MCF 10A (cell line): ENCODE measurements at regions not wholly inside any gene's neighbourhood (a gene's known extent, or its start where the extent isn't known, plus 50 kb on each side); places are given as distances from the start of the nearest gene placed in this dataset.

Experiments
- BruUV-seq: library from RNA; stranded (reverse); fragments of 400-500 nt; replicated peaks from 2 replicates; lab custom pipeline; 2021; lab: Mats Ljungman, UMichigan
- CTCF ChIA-PET: fragments of 300-600 bp; sonication (Branson Sonifier 250); formaldehyde crosslinking; extraction: SDS; loops from one replicate; lab custom pipeline; 2021; ENCODE audit warnings: antibody characterized with exemption, inconsistent platforms; lab: Yijun Ruan, JAX
- POLR2A ChIA-PET: fragments of 300-600, 350-650 bp; sonication (Branson Sonifier 250); formaldehyde crosslinking; extraction: SDS; loops from one replicate; lab custom pipeline; 2020; ENCODE audit warnings: antibody characterized with exemption, inconsistent platforms; lab: Yijun Ruan, JAX
- DNase-seq: peaks from one replicate; pipeline ENCODE4 v3.0.0-alpha.2; 2018; ENCODE audit not compliant: unreplicated experiment
- H3K27ac Mint-ChIP-seq: one replicate; pipeline ENCODE4 v1.8.0; 2022; ENCODE audit warnings: mild to moderate bottlenecking, low read depth, mixed read lengths; ENCODE audit not compliant: unreplicated experiment
- H3K27me3 Mint-ChIP-seq: one replicate; pipeline ENCODE4 v1.8.0; 2022; ENCODE audit warnings: mixed read lengths; ENCODE audit not compliant: insufficient read depth, unreplicated experiment
- H3K36me3 Mint-ChIP-seq: one replicate; pipeline ENCODE4 v1.8.0; 2022; ENCODE audit warnings: mild to moderate bottlenecking, moderate library complexity, mixed read lengths; ENCODE audit not compliant: insufficient read depth, unreplicated experiment
- H3K4me1 Mint-ChIP-seq: one replicate; pipeline ENCODE4 v1.8.0; 2022; ENCODE audit warnings: mixed read lengths; ENCODE audit not compliant: insufficient read depth, unreplicated experiment
- H3K4me3 Mint-ChIP-seq: one replicate; pipeline ENCODE4 v1.8.0; 2022; ENCODE audit warnings: mild to moderate bottlenecking, moderate library complexity, mixed read lengths; ENCODE audit not compliant: unreplicated experiment
- H3K9me3 Mint-ChIP-seq: one replicate; pipeline ENCODE4 v1.8.0; 2022; ENCODE audit warnings: mixed read lengths; ENCODE audit not compliant: unreplicated experiment
- intact Hi-C: fragments of 100-400 bp; cut with micrococcal nuclease; formaldehyde crosslinking; loops from 2 replicates; pipeline ENCODE4 v1.14.1; 2022
- TF ChIP-seq, protein P1 (sequence below): fragments of 200-600 bp; IDR thresholded peaks from one replicate; pipeline ENCODE4 v1.8.0; 2022; ENCODE audit warnings: antibody characterized with exemption, mild to moderate bottlenecking; ENCODE audit not compliant: unreplicated experiment

DNA sequence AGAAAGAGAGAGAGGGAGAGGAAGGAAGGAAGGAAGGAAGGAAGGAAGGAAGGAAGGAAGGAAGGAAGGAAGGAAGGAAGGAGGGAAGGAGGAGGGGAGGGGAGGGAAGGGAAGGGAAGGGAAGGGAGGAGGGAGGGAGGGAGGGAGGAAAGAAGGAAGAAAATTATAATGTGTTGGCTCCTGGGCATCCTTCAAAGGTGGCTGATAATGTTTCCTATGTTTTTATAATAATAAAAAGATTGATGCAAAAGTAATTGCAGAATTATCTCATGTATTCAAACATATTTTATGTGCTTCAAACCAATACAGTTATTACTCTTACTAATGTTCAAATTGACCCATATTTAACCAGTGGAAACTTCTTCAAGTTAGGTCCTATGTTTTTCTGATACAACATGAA, 260.9 kb downstream of the LNPK start:
- ChIA-PET CTCF (no interaction called here), POLR2A (no interaction called here)
- no peaks in the 10 kb centered on the region for H3K4me1 Mint-ChIP-seq
- no peaks in the 10 kb centered on the region for H3K9me3 Mint-ChIP-seq
- intact Hi-C loops = no loop called here
- no peaks in the 10 kb centered on the region for H3K36me3 Mint-ChIP-seq
- TF ChIP-seq, protein P1, sequence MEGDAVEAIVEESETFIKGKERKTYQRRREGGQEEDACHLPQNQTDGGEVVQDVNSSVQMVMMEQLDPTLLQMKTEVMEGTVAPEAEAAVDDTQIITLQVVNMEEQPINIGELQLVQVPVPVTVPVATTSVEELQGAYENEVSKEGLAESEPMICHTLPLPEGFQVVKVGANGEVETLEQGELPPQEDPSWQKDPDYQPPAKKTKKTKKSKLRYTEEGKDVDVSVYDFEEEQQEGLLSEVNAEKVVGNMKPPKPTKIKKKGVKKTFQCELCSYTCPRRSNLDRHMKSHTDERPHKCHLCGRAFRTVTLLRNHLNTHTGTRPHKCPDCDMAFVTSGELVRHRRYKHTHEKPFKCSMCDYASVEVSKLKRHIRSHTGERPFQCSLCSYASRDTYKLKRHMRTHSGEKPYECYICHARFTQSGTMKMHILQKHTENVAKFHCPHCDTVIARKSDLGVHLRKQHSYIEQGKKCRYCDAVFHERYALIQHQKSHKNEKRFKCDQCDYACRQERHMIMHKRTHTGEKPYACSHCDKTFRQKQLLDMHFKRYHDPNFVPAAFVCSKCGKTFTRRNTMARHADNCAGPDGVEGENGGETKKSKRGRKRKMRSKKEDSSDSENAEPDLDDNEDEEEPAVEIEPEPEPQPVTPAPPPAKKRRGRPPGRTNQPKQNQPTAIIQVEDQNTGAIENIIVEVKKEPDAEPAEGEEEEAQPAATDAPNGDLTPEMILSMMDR = no peak
- H3K27ac Mint-ChIP-seq = no peak overlapping the region
- no TSS peak for BruUV-seq
- no peak for DNase-seq
- H3K4me3 Mint-ChIP-seq = no peak overlapping the region
- no peaks in the 10 kb centered on the region for H3K27me3 Mint-ChIP-seq

DNA sequence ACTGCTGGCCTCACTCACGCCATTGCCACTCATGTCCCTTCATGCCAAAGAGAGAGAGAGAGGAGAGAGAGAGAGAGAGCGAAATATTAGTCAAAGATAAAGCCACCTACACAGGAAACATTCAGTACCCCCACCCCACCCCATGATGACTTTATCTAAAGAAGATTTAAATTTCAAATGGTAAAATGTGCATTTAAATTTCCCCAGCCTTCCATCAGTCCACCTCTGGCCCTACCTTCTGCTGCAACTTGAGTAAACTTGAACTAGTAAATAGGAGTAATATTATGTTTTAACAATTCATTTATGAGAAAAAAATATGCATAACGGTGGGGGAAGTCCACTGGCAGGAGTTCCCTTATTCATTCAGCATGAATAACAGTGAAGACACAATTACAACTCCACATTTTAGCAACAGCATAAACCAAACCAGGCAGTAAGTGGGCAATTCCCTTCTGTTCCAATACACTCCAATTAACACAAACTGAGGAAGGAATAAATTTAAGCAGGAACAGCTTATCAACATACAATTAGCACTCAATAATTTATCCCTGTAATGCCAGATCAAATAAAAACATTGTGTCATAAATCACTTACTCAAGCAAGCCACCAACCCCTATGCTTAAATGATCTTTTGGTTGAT, 264.2 kb downstream of the LNPK start:
- Mint-ChIP-seq H3K4me1 (no peaks in the 10 kb centered on the region), H3K27ac (no peak overlapping the region), H3K27me3 (no peaks in the 10 kb centered on the region), H3K9me3 (no peaks in the 10 kb centered on the region), H3K4me3 (no peak overlapping the region), H3K36me3 (no peaks in the 10 kb centered on the region)
- ChIA-PET POLR2A (no interaction called here), CTCF (no interaction called here)
- intact Hi-C loops = loop anchor here (10.0 kb wide), 1 partner anchor 117 kb away; no protein-coding TSS in a partner anchor
- DNase-seq = no peak
- no TSS peak for BruUV-seq
- TF ChIP-seq, protein P1 = no peak

DNA sequence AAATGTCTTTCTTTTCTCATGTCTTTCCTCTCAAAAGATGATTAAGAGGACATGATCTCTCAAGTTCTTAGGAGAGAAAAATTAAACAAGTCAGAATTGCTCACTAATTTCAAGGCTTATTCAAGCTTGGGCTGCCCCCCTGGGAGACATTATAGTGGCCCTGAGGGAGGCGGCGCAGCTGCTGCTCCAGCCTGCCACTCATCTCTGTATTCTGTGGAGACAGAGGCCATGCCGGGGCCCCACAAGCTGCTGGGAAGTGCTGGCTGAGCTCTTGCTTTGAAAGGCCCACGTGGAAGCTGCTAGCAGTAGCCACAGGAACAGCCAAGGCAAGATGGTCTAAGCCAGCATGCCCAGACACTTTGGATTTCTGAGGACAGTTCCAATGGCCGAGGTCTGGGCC, 267.4 kb downstream of the LNPK start:
- no TSS peak for BruUV-seq
- TF ChIP-seq, protein P1 = no peak
- CTCF ChIA-PET = no interaction called here
- intact Hi-C loops = loop anchor here (10.0 kb wide), 1 partner anchor 120 kb away; no protein-coding TSS in a partner anchor
- DNase-seq = no peak
- no peaks in the 10 kb centered on the region for H3K4me1 Mint-ChIP-seq
- no peak overlapping the region for H3K27ac Mint-ChIP-seq
- POLR2A ChIA-PET = no interaction called here
- no peaks in the 10 kb centered on the region for H3K27me3 Mint-ChIP-seq
- no peaks in the 10 kb centered on the region for H3K9me3 Mint-ChIP-seq
- H3K4me3 Mint-ChIP-seq = no peak overlapping the region
- H3K36me3 Mint-ChIP-seq = no peaks in the 10 kb centered on the region

DNA sequence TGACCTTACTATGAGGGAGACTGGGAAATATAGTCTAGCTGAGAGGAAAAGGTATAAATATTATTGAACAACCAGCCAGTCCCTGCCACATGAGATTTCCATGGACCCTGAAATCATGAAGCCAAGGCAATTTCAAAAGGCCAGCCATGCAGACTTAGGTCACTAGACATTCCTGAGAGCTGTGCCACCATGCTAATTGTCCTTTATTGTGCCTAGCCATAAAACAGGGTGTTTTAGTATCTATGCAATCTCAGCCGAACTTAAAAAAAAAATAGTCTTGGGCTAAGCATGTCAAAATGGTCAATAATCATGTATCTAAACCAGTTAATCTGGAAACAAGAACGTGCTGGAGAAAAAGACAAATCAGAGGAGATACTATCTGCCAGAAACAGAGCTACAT, 269.5 kb downstream of the LNPK start:
- no peak overlapping the region for H3K27ac Mint-ChIP-seq
- intact Hi-C loops = loop anchor here (10.0 kb wide), 1 partner anchor 122 kb away; no protein-coding TSS in a partner anchor
- TF ChIP-seq, protein P1 = no peak
- no peaks in the 10 kb centered on the region for H3K27me3 Mint-ChIP-seq
- no peaks in the 10 kb centered on the region for H3K9me3 Mint-ChIP-seq
- no peak for DNase-seq
- no peak overlapping the region for H3K4me3 Mint-ChIP-seq
- ChIA-PET CTCF (interaction anchor here (0.5 to 0.7 kb wide), 3 partner anchors 10 to 146 kb away, joined by 3 to 4 read pairs (median 4); no protein-coding TSS in a partner anchor), POLR2A (no interaction called here)
- H3K4me1 Mint-ChIP-seq = no peaks in the 10 kb centered on the region
- no TSS peak for BruUV-seq
- H3K36me3 Mint-ChIP-seq = no peaks in the 10 kb centered on the region
